ENCODE measurements at regions not wholly inside any gene's neighbourhood (a gene's known extent, or its start where the extent isn't known, plus 50 kb on each side); places are given as distances from the start of the nearest gene placed in this dataset.

DNA sequence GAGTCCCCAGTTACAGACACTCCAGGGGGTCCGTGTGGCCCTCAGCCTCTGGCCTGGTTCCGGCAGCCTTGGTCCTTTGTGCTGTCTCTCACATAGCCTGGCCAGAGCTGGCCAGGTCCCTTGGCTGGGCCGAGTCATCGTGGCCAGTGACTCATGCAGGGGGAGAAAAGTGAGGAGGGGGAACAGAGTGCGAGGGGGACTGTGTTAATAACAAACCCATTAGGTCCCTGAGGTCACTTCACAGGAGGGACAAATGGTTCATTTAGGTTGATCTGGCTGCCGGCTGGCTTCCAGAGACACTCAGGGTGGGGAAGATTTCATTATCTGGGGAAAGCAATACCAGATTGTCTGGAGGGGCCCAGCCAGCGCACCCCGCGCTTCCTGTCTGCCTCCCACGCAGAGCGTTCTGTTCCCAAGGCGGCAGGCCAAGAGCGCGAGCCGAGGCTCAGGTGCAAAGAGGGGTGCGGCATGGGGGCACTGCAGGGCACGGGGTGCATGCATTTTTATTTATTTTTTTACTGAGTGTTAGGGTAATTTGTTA, 223.1 kb downstream of the SEC14L1 start (continued):
- TF ChIP-seq JUN (IDR thresholded peaks at IDR 0.05; ENCODE audit: borderline replicate concordance, low read depth, low read length) (peak; percentile 97), JUN (CRISPR knock-in tag; IDR thresholded peaks at IDR 0.05; ENCODE audit: borderline replicate concordance) (peak; percentile 84; the same call in 1 of the 2 replicates), PRMT5 (CRISPR knock-in tag; IDR thresholded peaks at IDR 0.05) (no peak), ZNF347 (CRISPR knock-in tag; IDR thresholded peaks at IDR 0.05; ENCODE audit: low read depth) (no peak), ZNF212 (CRISPR knock-in tag; IDR thresholded peaks at IDR 0.05) (no peak), DACH1 (IDR thresholded peaks at IDR 0.05; ENCODE audit: partially characterized antibody) (peak; percentile 92), ZNF695 (CRISPR knock-in tag; IDR thresholded peaks at IDR 0.05) (no peak), HNRNPL (IDR thresholded peaks at IDR 0.05; ENCODE audit: low read depth, low read length) (no peak), ZNF165 (CRISPR knock-in tag; IDR thresholded peaks at IDR 0.05; ENCODE audit: borderline replicate concordance) (no peak), SMARCB1 (IDR thresholded peaks at IDR 0.05; ENCODE audit: insufficient read length, low read depth) (no peak), ATF7 (IDR thresholded peaks at IDR 0.05) (peak; percentile 86), SLC30A9 (CRISPR knock-in tag; IDR thresholded peaks at IDR 0.05) (no peak), MCM5 (IDR thresholded peaks at IDR 0.05; ENCODE audit: low read depth) (no peak), ZNF584 (CRISPR knock-in tag; IDR thresholded peaks at IDR 0.05; ENCODE audit: low read depth) (peak; percentile 79), RBM34 (IDR thresholded peaks at IDR 0.05; ENCODE audit: borderline replicate concordance, insufficient read depth, low read length) (no peak), PYGO2 (tag; IDR thresholded peaks at IDR 0.05) (no peak), CHCHD3 (CRISPR knock-in tag; IDR thresholded peaks at IDR 0.05) (no peak), C11orf30 (IDR thresholded peaks at IDR 0.05; ENCODE audit: low read depth) (no peak)
- TF ChIP-seq, protein P1, sequence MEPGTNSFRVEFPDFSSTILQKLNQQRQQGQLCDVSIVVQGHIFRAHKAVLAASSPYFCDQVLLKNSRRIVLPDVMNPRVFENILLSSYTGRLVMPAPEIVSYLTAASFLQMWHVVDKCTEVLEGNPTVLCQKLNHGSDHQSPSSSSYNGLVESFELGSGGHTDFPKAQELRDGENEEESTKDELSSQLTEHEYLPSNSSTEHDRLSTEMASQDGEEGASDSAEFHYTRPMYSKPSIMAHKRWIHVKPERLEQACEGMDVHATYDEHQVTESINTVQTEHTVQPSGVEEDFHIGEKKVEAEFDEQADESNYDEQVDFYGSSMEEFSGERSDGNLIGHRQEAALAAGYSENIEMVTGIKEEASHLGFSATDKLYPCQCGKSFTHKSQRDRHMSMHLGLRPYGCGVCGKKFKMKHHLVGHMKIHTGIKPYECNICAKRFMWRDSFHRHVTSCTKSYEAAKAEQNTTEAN (CRISPR knock-in tag; IDR thresholded peaks at IDR 0.05), result no peak
- TF ChIP-seq, protein P2, sequence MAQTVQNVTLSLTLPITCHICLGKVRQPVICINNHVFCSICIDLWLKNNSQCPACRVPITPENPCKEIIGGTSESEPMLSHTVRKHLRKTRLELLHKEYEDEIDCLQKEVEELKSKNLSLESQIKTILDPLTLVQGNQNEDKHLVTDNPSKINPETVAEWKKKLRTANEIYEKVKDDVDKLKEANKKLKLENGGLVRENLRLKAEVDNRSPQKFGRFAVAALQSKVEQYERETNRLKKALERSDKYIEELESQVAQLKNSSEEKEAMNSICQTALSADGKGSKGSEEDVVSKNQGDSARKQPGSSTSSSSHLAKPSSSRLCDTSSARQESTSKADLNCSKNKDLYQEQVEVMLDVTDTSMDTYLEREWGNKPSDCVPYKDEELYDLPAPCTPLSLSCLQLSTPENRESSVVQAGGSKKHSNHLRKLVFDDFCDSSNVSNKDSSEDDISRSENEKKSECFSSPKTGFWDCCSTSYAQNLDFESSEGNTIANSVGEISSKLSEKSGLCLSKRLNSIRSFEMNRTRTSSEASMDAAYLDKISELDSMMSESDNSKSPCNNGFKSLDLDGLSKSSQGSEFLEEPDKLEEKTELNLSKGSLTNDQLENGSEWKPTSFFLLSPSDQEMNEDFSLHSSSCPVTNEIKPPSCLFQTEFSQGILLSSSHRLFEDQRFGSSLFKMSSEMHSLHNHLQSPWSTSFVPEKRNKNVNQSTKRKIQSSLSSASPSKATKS (CRISPR knock-in tag; IDR thresholded peaks at IDR 0.05), result no peak
- TF ChIP-seq, protein P3, sequence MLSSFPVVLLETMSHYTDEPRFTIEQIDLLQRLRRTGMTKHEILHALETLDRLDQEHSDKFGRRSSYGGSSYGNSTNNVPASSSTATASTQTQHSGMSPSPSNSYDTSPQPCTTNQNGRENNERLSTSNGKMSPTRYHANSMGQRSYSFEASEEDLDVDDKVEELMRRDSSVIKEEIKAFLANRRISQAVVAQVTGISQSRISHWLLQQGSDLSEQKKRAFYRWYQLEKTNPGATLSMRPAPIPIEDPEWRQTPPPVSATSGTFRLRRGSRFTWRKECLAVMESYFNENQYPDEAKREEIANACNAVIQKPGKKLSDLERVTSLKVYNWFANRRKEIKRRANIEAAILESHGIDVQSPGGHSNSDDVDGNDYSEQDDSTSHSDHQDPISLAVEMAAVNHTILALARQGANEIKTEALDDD (IDR thresholded peaks at IDR 0.05), result peak; percentile 59; the same call in 1 of the 2 replicates
- TF ChIP-seq, protein P4, sequence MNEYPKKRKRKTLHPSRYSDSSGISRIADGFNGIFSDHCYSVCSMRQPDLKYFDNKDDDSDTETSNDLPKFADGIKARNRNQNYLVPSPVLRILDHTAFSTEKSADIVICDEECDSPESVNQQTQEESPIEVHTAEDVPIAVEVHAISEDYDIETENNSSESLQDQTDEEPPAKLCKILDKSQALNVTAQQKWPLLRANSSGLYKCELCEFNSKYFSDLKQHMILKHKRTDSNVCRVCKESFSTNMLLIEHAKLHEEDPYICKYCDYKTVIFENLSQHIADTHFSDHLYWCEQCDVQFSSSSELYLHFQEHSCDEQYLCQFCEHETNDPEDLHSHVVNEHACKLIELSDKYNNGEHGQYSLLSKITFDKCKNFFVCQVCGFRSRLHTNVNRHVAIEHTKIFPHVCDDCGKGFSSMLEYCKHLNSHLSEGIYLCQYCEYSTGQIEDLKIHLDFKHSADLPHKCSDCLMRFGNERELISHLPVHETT (CRISPR knock-in tag; conservative IDR thresholded peaks at IDR 0.05 in 1 of 2, IDR thresholded peaks at IDR 0.05 in 1 of 2), result no peak
- TF ChIP-seq, protein P5, sequence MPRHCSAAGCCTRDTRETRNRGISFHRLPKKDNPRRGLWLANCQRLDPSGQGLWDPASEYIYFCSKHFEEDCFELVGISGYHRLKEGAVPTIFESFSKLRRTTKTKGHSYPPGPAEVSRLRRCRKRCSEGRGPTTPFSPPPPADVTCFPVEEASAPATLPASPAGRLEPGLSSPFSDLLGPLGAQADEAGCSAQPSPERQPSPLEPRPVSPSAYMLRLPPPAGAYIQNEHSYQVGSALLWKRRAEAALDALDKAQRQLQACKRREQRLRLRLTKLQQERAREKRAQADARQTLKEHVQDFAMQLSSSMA (CRISPR knock-in tag; IDR thresholded peaks at IDR 0.05), result no peak
